ENCODE measurements at regions not wholly inside any gene's neighbourhood (a gene's known extent, or its start where the extent isn't known, plus 50 kb on each side); places are given as distances from the start of the nearest gene placed in this dataset.

DNA sequence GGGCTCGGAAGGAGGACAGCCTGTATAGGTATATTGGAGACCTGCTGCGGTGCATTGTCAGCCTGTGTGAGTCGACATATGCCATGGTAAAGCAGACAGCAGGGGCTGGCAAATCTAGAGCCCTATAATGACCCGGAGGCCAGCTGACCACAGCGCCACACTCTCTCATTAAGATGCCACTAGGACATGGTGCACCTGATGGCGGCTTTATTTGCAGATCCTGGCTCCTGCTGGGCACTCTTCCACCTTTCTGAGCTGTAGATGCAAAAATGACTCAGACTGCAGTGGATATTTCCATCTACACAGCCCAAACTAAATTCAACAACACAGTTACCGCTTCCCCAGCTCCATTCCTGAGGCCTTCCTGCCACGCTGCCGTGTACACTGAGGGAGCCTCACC lies 389.9 kb downstream of the TNS1 start:
- TF ChIP-seq, protein P1, sequence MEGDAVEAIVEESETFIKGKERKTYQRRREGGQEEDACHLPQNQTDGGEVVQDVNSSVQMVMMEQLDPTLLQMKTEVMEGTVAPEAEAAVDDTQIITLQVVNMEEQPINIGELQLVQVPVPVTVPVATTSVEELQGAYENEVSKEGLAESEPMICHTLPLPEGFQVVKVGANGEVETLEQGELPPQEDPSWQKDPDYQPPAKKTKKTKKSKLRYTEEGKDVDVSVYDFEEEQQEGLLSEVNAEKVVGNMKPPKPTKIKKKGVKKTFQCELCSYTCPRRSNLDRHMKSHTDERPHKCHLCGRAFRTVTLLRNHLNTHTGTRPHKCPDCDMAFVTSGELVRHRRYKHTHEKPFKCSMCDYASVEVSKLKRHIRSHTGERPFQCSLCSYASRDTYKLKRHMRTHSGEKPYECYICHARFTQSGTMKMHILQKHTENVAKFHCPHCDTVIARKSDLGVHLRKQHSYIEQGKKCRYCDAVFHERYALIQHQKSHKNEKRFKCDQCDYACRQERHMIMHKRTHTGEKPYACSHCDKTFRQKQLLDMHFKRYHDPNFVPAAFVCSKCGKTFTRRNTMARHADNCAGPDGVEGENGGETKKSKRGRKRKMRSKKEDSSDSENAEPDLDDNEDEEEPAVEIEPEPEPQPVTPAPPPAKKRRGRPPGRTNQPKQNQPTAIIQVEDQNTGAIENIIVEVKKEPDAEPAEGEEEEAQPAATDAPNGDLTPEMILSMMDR (IDR thresholded peaks at IDR 0.05; ENCODE audit: low read depth, low read length, poor library complexity, severe bottlenecking), result no peak
- no peak for TF ChIP-seq EZH2phosphoT487 (IDR thresholded peaks at IDR 0.05; ENCODE audit: borderline replicate concordance, low read length)

Data from DOHH2 (cell line).